ENCODE measurements at regions not wholly inside any gene's neighbourhood (a gene's known extent, or its start where the extent isn't known, plus 50 kb on each side); places are given as distances from the start of the nearest gene placed in this dataset.
A peak's percentile ranks its signal among the peaks of the same experiment; 100 is the strongest.
"Not testable (repeated sequence)": the region's sequence is repeated elsewhere in the genome, so short reads cannot be mapped to it uniquely, and the experiment has no call there.

DNA sequence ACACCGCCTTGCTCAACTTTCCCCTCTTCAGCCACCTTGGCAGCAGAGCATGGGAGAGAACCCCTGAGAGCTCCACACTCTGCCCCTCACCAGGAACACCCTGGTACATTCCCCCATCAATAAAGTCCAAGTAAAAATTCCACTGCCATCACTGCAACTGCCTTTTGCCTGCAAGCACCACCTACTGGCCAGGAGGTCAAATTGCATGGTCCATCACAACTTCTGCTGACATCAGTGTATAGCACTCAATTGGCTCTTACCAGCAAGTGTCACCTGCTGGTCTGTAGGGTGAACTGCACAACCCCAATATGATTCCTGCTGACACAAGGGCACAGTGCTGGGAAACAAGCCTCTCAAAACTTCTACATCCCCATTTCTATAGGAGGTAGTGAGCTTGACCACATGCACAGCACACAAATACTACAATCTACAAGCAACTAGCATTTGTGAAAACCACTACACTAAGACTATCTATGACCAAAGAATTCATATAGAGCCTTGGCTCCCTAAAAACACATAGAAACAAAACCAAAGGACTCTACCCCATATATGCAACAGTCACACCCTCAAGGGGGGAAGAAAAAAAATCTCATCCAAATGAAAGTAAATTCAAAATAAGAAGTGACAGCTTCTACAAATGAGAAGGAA, 69.2 kb downstream of the FASLG start:
- TF ChIP-seq GLIS3 (CRISPR knock-in tag; IDR thresholded peaks at IDR 0.05) (no peak), ISL1 (CRISPR knock-in tag; IDR thresholded peaks at IDR 0.05) (no peak), ESRRG (CRISPR knock-in tag; IDR thresholded peaks at IDR 0.05) (no peak)
- TF ChIP-seq, protein P1, sequence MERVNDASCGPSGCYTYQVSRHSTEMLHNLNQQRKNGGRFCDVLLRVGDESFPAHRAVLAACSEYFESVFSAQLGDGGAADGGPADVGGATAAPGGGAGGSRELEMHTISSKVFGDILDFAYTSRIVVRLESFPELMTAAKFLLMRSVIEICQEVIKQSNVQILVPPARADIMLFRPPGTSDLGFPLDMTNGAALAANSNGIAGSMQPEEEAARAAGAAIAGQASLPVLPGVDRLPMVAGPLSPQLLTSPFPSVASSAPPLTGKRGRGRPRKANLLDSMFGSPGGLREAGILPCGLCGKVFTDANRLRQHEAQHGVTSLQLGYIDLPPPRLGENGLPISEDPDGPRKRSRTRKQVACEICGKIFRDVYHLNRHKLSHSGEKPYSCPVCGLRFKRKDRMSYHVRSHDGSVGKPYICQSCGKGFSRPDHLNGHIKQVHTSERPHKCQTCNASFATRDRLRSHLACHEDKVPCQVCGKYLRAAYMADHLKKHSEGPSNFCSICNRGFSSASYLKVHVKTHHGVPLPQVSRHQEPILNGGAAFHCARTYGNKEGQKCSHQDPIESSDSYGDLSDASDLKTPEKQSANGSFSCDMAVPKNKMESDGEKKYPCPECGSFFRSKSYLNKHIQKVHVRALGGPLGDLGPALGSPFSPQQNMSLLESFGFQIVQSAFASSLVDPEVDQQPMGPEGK (CRISPR knock-in tag; IDR thresholded peaks at IDR 0.05; ENCODE audit: borderline replicate concordance) = no peak
- TF ChIP-seq, protein P2, sequence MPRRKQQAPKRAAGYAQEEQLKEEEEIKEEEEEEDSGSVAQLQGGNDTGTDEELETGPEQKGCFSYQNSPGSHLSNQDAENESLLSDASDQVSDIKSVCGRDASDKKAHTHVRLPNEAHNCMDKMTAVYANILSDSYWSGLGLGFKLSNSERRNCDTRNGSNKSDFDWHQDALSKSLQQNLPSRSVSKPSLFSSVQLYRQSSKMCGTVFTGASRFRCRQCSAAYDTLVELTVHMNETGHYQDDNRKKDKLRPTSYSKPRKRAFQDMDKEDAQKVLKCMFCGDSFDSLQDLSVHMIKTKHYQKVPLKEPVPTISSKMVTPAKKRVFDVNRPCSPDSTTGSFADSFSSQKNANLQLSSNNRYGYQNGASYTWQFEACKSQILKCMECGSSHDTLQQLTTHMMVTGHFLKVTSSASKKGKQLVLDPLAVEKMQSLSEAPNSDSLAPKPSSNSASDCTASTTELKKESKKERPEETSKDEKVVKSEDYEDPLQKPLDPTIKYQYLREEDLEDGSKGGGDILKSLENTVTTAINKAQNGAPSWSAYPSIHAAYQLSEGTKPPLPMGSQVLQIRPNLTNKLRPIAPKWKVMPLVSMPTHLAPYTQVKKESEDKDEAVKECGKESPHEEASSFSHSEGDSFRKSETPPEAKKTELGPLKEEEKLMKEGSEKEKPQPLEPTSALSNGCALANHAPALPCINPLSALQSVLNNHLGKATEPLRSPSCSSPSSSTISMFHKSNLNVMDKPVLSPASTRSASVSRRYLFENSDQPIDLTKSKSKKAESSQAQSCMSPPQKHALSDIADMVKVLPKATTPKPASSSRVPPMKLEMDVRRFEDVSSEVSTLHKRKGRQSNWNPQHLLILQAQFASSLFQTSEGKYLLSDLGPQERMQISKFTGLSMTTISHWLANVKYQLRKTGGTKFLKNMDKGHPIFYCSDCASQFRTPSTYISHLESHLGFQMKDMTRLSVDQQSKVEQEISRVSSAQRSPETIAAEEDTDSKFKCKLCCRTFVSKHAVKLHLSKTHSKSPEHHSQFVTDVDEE (CRISPR knock-in tag; IDR thresholded peaks at IDR 0.05) = no peak
- peak; percentile 35; the same call in 2 of the 3 replicates for ATAC-seq

DNA sequence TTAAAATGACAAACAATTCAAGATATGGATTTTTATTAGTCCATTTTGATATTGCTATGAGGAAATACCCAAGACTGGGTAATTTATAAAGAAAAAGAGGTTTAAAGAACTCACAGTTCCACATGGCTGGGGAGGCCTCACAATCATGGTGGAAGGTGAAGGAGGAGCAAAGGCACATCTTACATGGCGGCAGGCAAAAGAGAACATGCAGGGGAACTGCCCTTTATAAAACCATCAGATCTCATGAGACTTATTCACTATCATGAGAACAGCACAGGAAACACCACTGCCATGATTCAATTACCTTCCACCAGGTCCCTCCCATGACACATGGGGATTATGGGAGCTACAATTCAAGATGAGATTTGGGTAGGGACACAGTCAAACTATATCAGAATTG, 69.8 kb downstream of the FASLG start:
- ATAC-seq = not testable (repeated sequence)

DNA sequence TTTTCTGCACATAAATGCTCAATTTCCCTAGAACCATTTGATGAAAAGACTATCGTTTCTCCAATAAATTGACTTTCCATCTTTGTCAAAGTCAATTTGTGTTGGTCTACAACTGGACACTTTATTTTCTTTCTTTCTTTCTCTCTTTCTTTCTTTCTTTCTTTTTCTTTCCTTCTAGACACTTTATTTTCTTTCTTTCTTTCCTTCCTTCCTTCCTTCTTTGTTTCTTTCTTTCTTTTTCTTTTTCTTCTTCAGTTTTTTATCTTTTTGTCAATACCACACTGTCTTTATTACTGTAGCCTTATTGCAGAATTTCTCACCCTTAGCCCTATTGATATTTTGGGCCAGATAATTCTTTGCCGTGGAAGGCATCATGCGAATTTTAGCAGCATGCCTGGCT, 73.5 kb downstream of the FASLG start:
- ATAC-seq = no peak
- TF ChIP-seq, protein P3, sequence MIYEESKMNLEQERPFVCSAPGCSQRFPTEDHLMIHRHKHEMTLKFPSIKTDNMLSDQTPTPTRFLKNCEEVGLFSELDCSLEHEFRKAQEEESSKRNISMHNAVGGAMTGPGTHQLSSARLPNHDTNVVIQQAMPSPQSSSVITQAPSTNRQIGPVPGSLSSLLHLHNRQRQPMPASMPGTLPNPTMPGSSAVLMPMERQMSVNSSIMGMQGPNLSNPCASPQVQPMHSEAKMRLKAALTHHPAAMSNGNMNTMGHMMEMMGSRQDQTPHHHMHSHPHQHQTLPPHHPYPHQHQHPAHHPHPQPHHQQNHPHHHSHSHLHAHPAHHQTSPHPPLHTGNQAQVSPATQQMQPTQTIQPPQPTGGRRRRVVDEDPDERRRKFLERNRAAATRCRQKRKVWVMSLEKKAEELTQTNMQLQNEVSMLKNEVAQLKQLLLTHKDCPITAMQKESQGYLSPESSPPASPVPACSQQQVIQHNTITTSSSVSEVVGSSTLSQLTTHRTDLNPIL (CRISPR knock-in tag; IDR thresholded peaks at IDR 0.05; ENCODE audit: low read depth) = no peak
- no peak for TF ChIP-seq ZNF8 (CRISPR knock-in tag; IDR thresholded peaks at IDR 0.05)
- TF ChIP-seq, protein P4, sequence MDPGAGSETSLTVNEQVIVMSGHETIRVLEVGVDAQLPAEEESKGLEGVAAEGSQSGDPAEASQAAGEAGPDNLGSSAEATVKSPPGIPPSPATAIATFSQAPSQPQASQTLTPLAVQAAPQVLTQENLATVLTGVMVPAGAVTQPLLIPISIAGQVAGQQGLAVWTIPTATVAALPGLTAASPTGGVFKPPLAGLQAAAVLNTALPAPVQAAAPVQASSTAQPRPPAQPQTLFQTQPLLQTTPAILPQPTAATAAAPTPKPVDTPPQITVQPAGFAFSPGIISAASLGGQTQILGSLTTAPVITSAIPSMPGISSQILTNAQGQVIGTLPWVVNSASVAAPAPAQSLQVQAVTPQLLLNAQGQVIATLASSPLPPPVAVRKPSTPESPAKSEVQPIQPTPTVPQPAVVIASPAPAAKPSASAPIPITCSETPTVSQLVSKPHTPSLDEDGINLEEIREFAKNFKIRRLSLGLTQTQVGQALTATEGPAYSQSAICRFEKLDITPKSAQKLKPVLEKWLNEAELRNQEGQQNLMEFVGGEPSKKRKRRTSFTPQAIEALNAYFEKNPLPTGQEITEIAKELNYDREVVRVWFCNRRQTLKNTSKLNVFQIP (CRISPR knock-in tag; IDR thresholded peaks at IDR 0.05; ENCODE audit: borderline replicate concordance, low read depth) = no peak
- TF ChIP-seq, protein P2 (CRISPR knock-in tag; IDR thresholded peaks at IDR 0.05) = no peak

DNA sequence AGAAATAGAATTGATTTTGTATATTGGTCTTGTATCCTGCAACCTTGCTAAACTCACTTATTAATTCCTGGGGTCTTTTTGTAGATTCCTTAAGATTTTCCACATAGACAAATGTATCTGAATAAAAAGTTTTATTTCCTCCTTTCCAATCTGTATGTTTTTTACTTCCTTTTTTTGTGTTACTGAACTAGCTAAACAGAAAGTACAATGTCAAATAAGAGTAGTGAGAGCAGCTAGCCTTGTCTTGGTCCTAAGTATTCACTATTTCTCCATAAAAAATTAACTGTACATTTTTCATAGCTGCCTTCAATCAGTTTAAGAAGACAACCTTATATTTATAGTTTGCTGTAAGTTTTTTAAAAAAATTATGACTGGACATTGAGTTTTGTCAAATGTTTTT, 74.9 kb downstream of the FASLG start:
- ATAC-seq = no peak
- TF ChIP-seq, protein P1 (CRISPR knock-in tag; IDR thresholded peaks at IDR 0.05; ENCODE audit: borderline replicate concordance) = no peak
- TF ChIP-seq, protein P4 (CRISPR knock-in tag; IDR thresholded peaks at IDR 0.05; ENCODE audit: borderline replicate concordance, low read depth) = no peak
- TF ChIP-seq CSDC2 (CRISPR knock-in tag; IDR thresholded peaks at IDR 0.05) (no peak), GLIS3 (CRISPR knock-in tag; IDR thresholded peaks at IDR 0.05) (no peak), TOX (CRISPR knock-in tag; IDR thresholded peaks at IDR 0.05; ENCODE audit: borderline replicate concordance) (no peak), RARB (CRISPR knock-in tag; IDR thresholded peaks at IDR 0.05) (no peak), SNAI2 (CRISPR knock-in tag; IDR thresholded peaks at IDR 0.05) (no peak), ISL1 (CRISPR knock-in tag; IDR thresholded peaks at IDR 0.05) (no peak), PPARA (CRISPR knock-in tag; IDR thresholded peaks at IDR 0.05; ENCODE audit: borderline replicate concordance) (no peak)
- TF ChIP-seq, protein P2 (CRISPR knock-in tag; IDR thresholded peaks at IDR 0.05) = no peak
- TF ChIP-seq, protein P5, sequence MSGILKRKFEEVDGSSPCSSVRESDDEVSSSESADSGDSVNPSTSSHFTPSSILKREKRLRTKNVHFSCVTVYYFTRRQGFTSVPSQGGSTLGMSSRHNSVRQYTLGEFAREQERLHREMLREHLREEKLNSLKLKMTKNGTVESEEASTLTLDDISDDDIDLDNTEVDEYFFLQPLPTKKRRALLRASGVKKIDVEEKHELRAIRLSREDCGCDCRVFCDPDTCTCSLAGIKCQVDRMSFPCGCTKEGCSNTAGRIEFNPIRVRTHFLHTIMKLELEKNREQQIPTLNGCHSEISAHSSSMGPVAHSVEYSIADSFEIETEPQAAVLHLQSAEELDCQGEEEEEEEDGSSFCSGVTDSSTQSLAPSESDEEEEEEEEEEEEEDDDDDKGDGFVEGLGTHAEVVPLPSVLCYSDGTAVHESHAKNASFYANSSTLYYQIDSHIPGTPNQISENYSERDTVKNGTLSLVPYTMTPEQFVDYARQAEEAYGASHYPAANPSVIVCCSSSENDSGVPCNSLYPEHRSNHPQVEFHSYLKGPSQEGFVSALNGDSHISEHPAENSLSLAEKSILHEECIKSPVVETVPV (CRISPR knock-in tag; IDR thresholded peaks at IDR 0.05) = no peak
